GM23248 (cell line): ENCODE measurements at regions not wholly inside any gene's neighbourhood (a gene's known extent, or its start where the extent isn't known, plus 50 kb on each side); places are given as distances from the start of the nearest gene placed in this dataset.

Experiments used
- EZH2 ChIP-seq: fragments of 200-600 bp; sonication (generic); IDR thresholded peaks from 2 replicates; pipeline ENCODE4 v1.6.1; 2018; ENCODE audit warnings: antibody characterized with exemption, mild to moderate bottlenecking; ENCODE audit not compliant: insufficient read depth, poor library complexity, severe bottlenecking
- EZH2phosphoT487 ChIP-seq: fragments of 200-600 bp; sonication (generic); IDR thresholded peaks from 2 replicates; pipeline ENCODE4 v1.6.1; 2018; ENCODE audit warnings: antibody characterized with exemption, moderate library complexity, mild to moderate bottlenecking, low read depth; ENCODE audit not compliant: insufficient read depth

DNA sequence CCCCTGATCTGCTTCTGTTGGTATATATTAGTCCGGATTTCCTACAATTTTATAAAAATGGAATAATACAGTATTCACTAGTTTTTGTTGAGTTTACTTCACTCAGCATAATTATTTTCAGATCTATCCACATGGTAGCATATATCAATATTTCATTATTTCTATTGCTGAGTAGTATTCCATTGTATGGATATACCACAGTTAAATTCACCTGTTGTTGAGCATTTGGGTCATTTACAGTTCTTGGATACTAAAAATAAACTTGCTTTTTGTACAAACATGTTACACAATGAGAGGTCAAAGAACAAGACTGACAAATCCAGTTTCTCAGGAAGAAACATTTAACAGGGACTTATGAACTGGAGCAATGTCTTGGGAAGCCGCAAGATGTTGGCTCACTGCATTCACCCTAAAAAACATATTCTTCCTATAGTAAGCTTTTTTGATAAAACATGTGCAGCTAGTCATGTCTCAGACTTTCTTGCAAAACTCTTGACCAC, 126.9 kb upstream of the HS3ST2 start:
- TF ChIP-seq EZH2 (no peak), EZH2phosphoT487 (no peak)
